ENCODE measurements at regions not wholly inside any gene's neighbourhood (a gene's known extent, or its start where the extent isn't known, plus 50 kb on each side); places are given as distances from the start of the nearest gene placed in this dataset.

DNA sequence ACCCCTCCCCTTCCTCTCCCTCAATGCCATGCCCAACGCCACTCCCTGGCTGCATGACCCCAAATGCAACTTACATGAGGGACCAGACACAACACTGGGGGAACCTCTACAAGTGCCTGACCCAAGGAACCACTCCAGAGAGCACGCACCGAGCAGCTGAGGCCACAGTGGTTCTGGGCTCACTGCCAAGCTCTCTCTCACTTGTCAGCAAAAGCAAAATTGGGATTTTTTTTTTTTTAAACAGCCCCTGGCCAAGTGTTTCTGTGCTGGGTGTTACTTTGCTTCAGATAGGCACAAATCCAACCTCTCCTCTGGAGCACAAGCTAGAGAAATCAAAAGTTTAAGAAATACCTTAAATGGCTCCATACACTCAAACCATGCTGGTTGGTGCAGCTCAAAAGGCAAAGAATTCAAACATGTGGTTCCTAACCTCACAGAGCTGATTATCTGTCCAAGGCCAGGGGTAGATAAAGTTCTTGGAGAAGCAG is 363.0 kb downstream of the SETD4 start (continued):
- TF ChIP-seq ZNF692 (tag by site-specific recombination; IDR thresholded peaks at IDR 0.05), result 0 out of 2 replicates have a peak, but pooled peaks have one; percentile 32
- TF ChIP-seq ZBTB48 (tag by site-specific recombination; IDR thresholded peaks at IDR 0.05), result peak; percentile 90
- no peak for TF ChIP-seq MEIS1 (CRISPR knock-in tag; IDR thresholded peaks at IDR 0.05; ENCODE audit: borderline replicate concordance)
- TF ChIP-seq ZNF76 (tag by site-specific recombination; IDR thresholded peaks at IDR 0.05; ENCODE audit: borderline replicate concordance, low read depth), result no peak
- TF ChIP-seq ZNF660 (tag by site-specific recombination; IDR thresholded peaks at IDR 0.05), result peak; percentile 58; the same call in 1 of the 2 replicates
- no peak for TF ChIP-seq ZNF560 (tag by site-specific recombination; IDR thresholded peaks at IDR 0.05; ENCODE audit: borderline replicate concordance)
- no peak for TF ChIP-seq PBX3 (CRISPR knock-in tag; IDR thresholded peaks at IDR 0.05)

- TF ChIP-seq ZNF221 (tag by site-specific recombination; IDR thresholded peaks at IDR 0.05; ENCODE audit: borderline replicate concordance) (no peak), ZNF211 (tag by site-specific recombination; IDR thresholded peaks at IDR 0.05; ENCODE audit: low read depth) (no peak), ZNF175 (tag by site-specific recombination; IDR thresholded peaks at IDR 0.05) (no peak), ZIC2 (tag by site-specific recombination; IDR thresholded peaks at IDR 0.05) (no peak), ZNF37A (tag by site-specific recombination; IDR thresholded peaks at IDR 0.05) (no peak), KLF16 (tag by site-specific recombination; IDR thresholded peaks at IDR 0.05) (no peak), CTCF (tag by site-specific recombination; IDR thresholded peaks at IDR 0.05) (0 out of 2 replicates have a peak, but pooled peaks have one; percentile 24), SCRT1 (tag by site-specific recombination; IDR thresholded peaks at IDR 0.05; ENCODE audit: borderline replicate concordance) (no peak)
- no peak overlapping the region for H3K4me3 ChIP-seq (ENCODE audit: low read depth, low read length)
- peaks cover 14% of the 10 kb centered on the region for H3K4me1 ChIP-seq (ENCODE audit: control insufficient read depth, insufficient read depth, low read length)
- H3K27ac ChIP-seq (ENCODE audit: extremely low read depth, low read depth, low read length), result no peak overlapping the region
- H3K9me3 ChIP-seq (ENCODE audit: control insufficient read depth, insufficient read depth, low read depth, low read length), result no peaks in the 10 kb centered on the region
- CTCF ChIA-PET, result interaction anchor here (0.6 to 2.6 kb wide), 7 partner anchors 44 to 975 kb away, joined by 3 to 9 read pairs (median 3); no protein-coding TSS in a partner anchor
- H3K36me3 ChIP-seq (ENCODE audit: control insufficient read depth in 2 of 2, insufficient read depth in 1 of 2, low read length in 2 of 2), result no peaks in the 10 kb centered on the region
- POLR2A ChIA-PET, result interaction anchor here (0.6 kb wide), 1 partner anchor 141 kb away, joined by 3 read pairs; no protein-coding TSS in a partner anchor
Measured at GRCh38 chr21:35696644-35697043, 363.7 kb downstream of the SETD4 start.

DNA sequence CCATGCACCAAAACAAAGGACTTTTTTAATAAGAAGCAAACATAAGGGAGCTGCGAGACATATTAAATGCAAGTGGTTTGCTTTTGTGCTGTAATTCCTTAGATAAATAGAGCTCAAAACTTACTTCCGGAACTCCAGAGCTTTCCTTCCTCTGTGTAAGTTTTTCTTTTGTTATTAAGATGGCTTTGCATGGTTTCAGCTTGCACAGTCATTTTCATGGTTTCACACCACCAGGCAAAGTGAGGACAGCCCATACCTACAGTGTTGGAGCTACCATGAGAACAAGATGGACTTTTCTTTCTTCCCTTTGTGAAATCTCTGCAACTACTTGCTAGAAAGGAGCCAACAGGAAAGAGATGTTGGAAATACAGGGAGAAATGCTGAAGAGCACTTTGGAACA is 368.0 kb downstream of the SETD4 start:
- ChIA-PET POLR2A (no interaction called here), CTCF (no interaction called here)
- Histone ChIP-seq H3K9me3 (ENCODE audit: control insufficient read depth, insufficient read depth, low read depth, low read length) (no peaks in the 10 kb centered on the region), H3K27ac (ENCODE audit: extremely low read depth, low read depth, low read length) (no peak overlapping the region), H3K36me3 (ENCODE audit: control insufficient read depth in 2 of 2, insufficient read depth in 1 of 2, low read length in 2 of 2) (no peaks in the 10 kb centered on the region), H3K4me3 (ENCODE audit: low read depth, low read length) (no peak overlapping the region), H3K4me1 (ENCODE audit: control insufficient read depth, insufficient read depth, low read length) (peaks cover 7% of the 10 kb centered on the region)
- TF ChIP-seq MZF1 (tag by site-specific recombination; IDR thresholded peaks at IDR 0.05; ENCODE audit: borderline replicate concordance), result no peak
- TF ChIP-seq GLIS1 (tag by site-specific recombination; IDR thresholded peaks at IDR 0.05), result no peak
- no peak for TF ChIP-seq ZNF830 (tag by site-specific recombination; IDR thresholded peaks at IDR 0.05; ENCODE audit: low read depth)
- TF ChIP-seq ZBTB7A (tag by site-specific recombination; IDR thresholded peaks at IDR 0.05; ENCODE audit: low read depth), result no peak
- TF ChIP-seq ZNF292 (tag by site-specific recombination; IDR thresholded peaks at IDR 0.05; ENCODE audit: borderline replicate concordance, low read depth), result no peak
- TF ChIP-seq ZNF174 (tag by site-specific recombination; IDR thresholded peaks at IDR 0.05), result no peak
- TF ChIP-seq ZNF341 (tag by site-specific recombination; IDR thresholded peaks at IDR 0.05; ENCODE audit: low read depth), result no peak
- TF ChIP-seq ZNF660 (tag by site-specific recombination; IDR thresholded peaks at IDR 0.05), result no peak
- TF ChIP-seq ELK4 (IDR thresholded peaks at IDR 0.05; ENCODE audit: borderline replicate concordance, low read depth, low read length), result no peak

All from HEK293 (cell line).